ENCODE measurements at regions not wholly inside any gene's neighbourhood (a gene's known extent, or its start where the extent isn't known, plus 50 kb on each side); places are given as distances from the start of the nearest gene placed in this dataset.

DNA sequence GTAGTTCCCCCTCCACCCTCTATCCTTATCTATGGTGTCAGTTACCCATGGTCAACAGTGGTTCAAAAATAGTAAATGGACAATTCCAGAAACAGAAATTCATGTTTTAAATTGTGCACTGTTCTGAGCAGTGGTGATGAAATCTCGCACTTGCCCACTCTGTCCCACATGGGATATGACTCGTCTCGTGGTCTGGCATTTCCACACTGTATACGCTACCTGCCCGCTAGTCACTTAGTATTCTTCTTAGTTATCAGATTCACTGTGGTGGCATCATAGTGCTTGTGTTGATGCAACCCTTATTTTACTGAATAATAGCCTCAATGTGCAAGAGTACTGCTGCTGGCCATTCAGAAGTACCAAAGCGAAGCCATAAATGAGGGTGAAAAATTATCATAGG lies 507.0 kb downstream of the SNAPC1 start:
- intact Hi-C loops (cut with DNase I): no loop called here
- Histone ChIP-seq H3K9me3 (no peaks in the 10 kb centered on the region), H3K4me3 (no peak overlapping the region), H3K4me1 (no peaks in the 10 kb centered on the region), H3K36me3 (no peaks in the 10 kb centered on the region), H3K27ac (no peak overlapping the region), H3K27me3 (no peaks in the 10 kb centered on the region)
- ATAC-seq: no peak
- DNase-seq: no peak
- TF ChIP-seq, protein P1, sequence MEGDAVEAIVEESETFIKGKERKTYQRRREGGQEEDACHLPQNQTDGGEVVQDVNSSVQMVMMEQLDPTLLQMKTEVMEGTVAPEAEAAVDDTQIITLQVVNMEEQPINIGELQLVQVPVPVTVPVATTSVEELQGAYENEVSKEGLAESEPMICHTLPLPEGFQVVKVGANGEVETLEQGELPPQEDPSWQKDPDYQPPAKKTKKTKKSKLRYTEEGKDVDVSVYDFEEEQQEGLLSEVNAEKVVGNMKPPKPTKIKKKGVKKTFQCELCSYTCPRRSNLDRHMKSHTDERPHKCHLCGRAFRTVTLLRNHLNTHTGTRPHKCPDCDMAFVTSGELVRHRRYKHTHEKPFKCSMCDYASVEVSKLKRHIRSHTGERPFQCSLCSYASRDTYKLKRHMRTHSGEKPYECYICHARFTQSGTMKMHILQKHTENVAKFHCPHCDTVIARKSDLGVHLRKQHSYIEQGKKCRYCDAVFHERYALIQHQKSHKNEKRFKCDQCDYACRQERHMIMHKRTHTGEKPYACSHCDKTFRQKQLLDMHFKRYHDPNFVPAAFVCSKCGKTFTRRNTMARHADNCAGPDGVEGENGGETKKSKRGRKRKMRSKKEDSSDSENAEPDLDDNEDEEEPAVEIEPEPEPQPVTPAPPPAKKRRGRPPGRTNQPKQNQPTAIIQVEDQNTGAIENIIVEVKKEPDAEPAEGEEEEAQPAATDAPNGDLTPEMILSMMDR (IDR thresholded peaks at IDR 0.05): no peak

DNA sequence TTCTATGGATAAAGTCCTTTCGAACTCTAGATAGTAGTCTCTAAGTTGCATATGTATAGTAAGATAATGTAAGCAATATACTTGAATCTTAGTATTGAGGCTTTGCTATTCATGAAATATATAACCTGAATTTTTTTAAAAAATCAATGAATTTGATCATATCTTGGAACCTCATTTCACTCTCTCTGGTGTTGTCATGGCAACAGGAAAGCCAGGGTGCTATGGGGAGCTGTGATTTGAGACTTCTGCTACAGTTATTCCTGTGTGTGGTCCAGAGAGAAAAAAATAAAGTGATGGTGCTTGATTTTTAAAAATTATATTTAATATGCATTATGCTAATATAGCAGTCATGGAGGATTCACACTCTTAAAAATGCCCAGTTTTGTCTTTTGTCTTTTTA lies 508.0 kb downstream of the SNAPC1 start:
- intact Hi-C loops (cut with DNase I): no loop called here
- Histone ChIP-seq H3K36me3 (no peaks in the 10 kb centered on the region), H3K9me3 (no peaks in the 10 kb centered on the region), H3K4me1 (no peaks in the 10 kb centered on the region), H3K27ac (no peak overlapping the region), H3K27me3 (no peaks in the 10 kb centered on the region), H3K4me3 (no peak overlapping the region)
- TF ChIP-seq, protein P1 (IDR thresholded peaks at IDR 0.05): no peak
- DNase-seq (no peak), ATAC-seq (no peak)

DNA sequence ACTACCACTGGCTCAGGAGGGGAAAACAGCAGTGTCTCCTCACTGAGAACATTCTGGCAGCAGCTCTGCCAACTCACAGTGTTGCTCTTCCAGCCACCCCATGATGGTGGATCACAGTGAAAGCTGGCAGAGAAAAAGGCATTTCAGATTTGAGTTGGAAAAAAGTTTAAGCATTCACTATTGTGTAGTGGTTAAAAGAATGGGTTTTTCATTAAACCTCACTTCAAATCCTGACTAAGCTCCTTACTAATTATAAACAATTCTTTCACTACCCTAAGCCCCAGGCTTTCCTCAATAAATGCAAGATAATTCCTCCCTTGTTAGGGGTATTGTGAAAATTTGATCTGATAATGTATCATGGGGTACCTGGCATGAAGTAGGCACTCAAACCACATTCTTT lies 518.1 kb downstream of the SNAPC1 start:
- TF ChIP-seq, protein P1 (IDR thresholded peaks at IDR 0.05): no peak
- H3K36me3 ChIP-seq: no peaks in the 10 kb centered on the region
- intact Hi-C loops (cut with DNase I): no loop called here

DNA sequence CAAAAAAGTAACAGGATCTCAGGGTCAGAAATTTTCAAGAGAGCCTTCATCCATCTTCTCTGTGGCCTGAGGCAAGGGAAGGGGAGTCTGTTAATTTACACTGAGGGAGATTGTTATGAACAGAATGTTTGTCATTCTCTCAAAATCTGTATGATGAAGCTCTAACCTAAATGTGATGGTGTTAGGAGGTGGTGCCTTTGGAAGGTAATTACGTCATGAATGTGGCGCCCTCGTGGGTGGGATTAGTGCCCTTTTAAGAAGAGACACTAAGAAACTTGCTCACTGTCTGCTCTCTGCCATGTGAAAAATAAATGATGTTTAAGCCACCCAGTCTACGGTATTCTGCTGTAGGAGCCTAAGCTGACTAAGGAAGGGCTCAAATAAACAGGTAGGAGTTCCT lies 521.6 kb downstream of the SNAPC1 start:
- no peak overlapping the region for H3K4me3 ChIP-seq
- H3K4me1 ChIP-seq: no peaks in the 10 kb centered on the region
- H3K9me3 ChIP-seq: no peaks in the 10 kb centered on the region
- ATAC-seq: no peak
- H3K27me3 ChIP-seq: no peaks in the 10 kb centered on the region
- TF ChIP-seq, protein P1 (IDR thresholded peaks at IDR 0.05): no peak
- H3K27ac ChIP-seq: no peak overlapping the region
- no peaks in the 10 kb centered on the region for H3K36me3 ChIP-seq
- DNase-seq: no peak
- intact Hi-C loops (cut with DNase I): no loop called here

More for the DNA sequence above, 518.1 kb downstream of the SNAPC1 start:
- H3K27me3 ChIP-seq: no peaks in the 10 kb centered on the region
- no peak overlapping the region for H3K27ac ChIP-seq
- no peak overlapping the region for H3K4me3 ChIP-seq
- ATAC-seq: no peak
- DNase-seq: no peak
- H3K4me1 ChIP-seq: no peaks in the 10 kb centered on the region
- no peaks in the 10 kb centered on the region for H3K9me3 ChIP-seq

DNA sequence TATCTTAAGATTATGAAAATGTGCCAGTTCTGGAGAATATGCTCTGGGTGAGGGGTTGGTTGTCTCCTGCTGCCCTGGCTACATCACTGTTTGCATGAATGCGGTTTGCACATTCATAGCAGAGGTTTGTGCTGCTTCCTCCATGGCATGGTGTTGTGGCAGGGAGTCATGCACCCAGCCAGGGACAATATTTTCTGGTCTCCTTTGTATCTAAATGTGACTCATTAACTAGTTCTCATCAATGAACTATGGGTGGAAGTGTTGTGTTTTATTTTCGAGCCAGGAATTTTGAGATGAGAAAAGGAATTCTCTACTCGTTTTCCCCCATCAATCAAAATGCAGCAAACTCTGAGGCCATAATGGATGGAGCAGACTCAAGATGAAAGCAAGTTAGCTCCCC lies 527.3 kb downstream of the SNAPC1 start:
- no peaks in the 10 kb centered on the region for H3K36me3 ChIP-seq
- intact Hi-C loops (cut with DNase I): no loop called here
- no peak for ATAC-seq
- no peaks in the 10 kb centered on the region for H3K4me1 ChIP-seq
- no peaks in the 10 kb centered on the region for H3K27me3 ChIP-seq
- H3K9me3 ChIP-seq: no peaks in the 10 kb centered on the region
- no peak for DNase-seq
- no peak overlapping the region for H3K27ac ChIP-seq
- no peak overlapping the region for H3K4me3 ChIP-seq
- TF ChIP-seq, protein P1 (IDR thresholded peaks at IDR 0.05): no peak

DNA sequence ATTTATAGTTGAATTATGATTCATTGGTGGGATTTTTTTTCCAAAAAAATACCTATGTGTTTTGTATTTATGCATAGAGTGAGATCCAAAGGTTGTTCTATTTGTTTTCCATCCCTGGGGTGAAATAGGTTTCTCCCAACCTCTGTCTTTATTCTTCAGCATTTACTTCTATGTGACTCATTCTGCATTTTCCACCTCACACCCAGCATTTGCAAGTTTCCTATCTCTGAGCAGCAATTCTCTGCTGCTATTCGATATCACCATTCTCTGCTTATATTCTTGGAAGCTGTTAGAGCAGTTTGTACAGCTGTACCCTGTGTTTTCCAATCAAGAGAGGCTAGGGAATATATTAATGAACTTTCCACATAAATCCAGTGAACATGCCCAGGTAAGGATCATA lies 538.9 kb downstream of the SNAPC1 start:
- DNase-seq: no peak

More for the DNA sequence above, 538.9 kb downstream of the SNAPC1 start:
- TF ChIP-seq, protein P1 (IDR thresholded peaks at IDR 0.05): no peak
- Histone ChIP-seq H3K4me1 (no peaks in the 10 kb centered on the region), H3K27me3 (no peaks in the 10 kb centered on the region), H3K4me3 (no peak overlapping the region), H3K27ac (no peak overlapping the region), H3K36me3 (no peaks in the 10 kb centered on the region), H3K9me3 (no peaks in the 10 kb centered on the region)
- no peak for ATAC-seq
- intact Hi-C loops (cut with DNase I): no loop called here

All from upper lobe of right lung (tissue), 1 donor.